ENCODE measurements at regions not wholly inside any gene's neighbourhood (a gene's known extent, or its start where the extent isn't known, plus 50 kb on each side); places are given as distances from the start of the nearest gene placed in this dataset.

GRCh38 chr6:144595266-144595665 is 310.1 kb downstream of the UTRN start:
- DNase-seq (no peak), ATAC-seq (ENCODE audit: low read depth) (no peak)
- no peak overlapping the region for H3K27ac ChIP-seq (ENCODE audit: low read length in 2 of 2)
- H4K20me1 ChIP-seq (ENCODE audit: control insufficient read depth, insufficient read depth, low read length, poor library complexity, severe bottlenecking): peaks cover 50% of the 10 kb centered on the region
- Mint-ChIP-seq H3K9me3 (ENCODE audit: insufficient read depth) (peaks cover 2% of the 10 kb centered on the region), H3K27ac (no peak overlapping the region), H3K27me3 (no peaks in the 10 kb centered on the region), H3K4me3 (no peak overlapping the region), H3K4me1 (peaks cover 6% of the 10 kb centered on the region)
- peaks cover 18% of the 10 kb centered on the region for H3K79me2 ChIP-seq (ENCODE audit: control insufficient read depth, insufficient read depth, low read length)
- no peak overlapping the region for H3K4me3 ChIP-seq (ENCODE audit: control extremely low read depth in 1 of 5, extremely low read depth in 1 of 5, insufficient read depth in 1 of 5, low read depth in 2 of 5, low read length in 4 of 5)
- no peak overlapping the region for H2AFZ ChIP-seq (ENCODE audit: insufficient read depth, low read depth, low read length, poor library complexity, severe bottlenecking)
- H3K4me1 ChIP-seq (ENCODE audit: control insufficient read depth in 2 of 2, insufficient read depth in 2 of 2, low read length in 2 of 2): no peaks in the 10 kb centered on the region
- no peak overlapping the region for H3K4me2 ChIP-seq (replicated peaks; ENCODE audit: low read depth, low read length, poor library complexity, severe bottlenecking)
- CTCF ChIA-PET: interaction anchor here (3.4 kb wide), 1 partner anchor 13 kb away, joined by 9 read pairs; no protein-coding TSS in a partner anchor
- intact Hi-C loops (cut with micrococcal nuclease): no loop called here
- TF ChIP-seq EZH2 (IDR thresholded peaks at IDR 0.05; ENCODE audit: borderline replicate concordance, insufficient read depth, low read depth, low read length, poor library complexity, severe bottlenecking): no peak
- TF ChIP-seq CTCF (IDR thresholded peaks at IDR 0.05): no peak
- peaks cover 9 to 16% of the 10 kb centered on the region in 2 experiments for H3K36me3 ChIP-seq (replicated peaks in 1 of 2; ENCODE audit: control extremely low read depth in 1 of 2, control insufficient read depth in 1 of 2, extremely low read depth in 1 of 2, insufficient read depth in 2 of 2, low read length in 1 of 2)
- POLR2A ChIA-PET: no interaction called here
- H3K9me3 ChIP-seq (ENCODE audit: control extremely low read depth in 1 of 3, control insufficient read depth in 2 of 3, insufficient read depth in 1 of 3, low read length in 2 of 3): no peaks in the 10 kb centered on the region
- WGBS (ENCODE audit: insufficient coverage): 100% methylated on average over 2 of the region's 3 CpGs
- no peak overlapping the region for H3K9ac ChIP-seq (ENCODE audit: low read length)
- H3K27me3 ChIP-seq (replicated peaks in 1 of 4; ENCODE audit: control extremely low read depth in 1 of 4, control insufficient read depth in 3 of 4, insufficient read depth in 4 of 4, low read length in 3 of 4): no peaks in the 10 kb centered on the region

- ATAC-seq (ENCODE audit: low read depth): no peak
Measured at GRCh38 chr6:144597511-144597910, 312.4 kb downstream of the UTRN start.

More at GRCh38 chr6:144597511-144597910, 312.4 kb downstream of the UTRN start:
- H3K4me1 ChIP-seq (ENCODE audit: control insufficient read depth in 2 of 2, insufficient read depth in 2 of 2, low read length in 2 of 2): no peaks in the 10 kb centered on the region
- TF ChIP-seq CTCF (IDR thresholded peaks at IDR 0.05) (no peak), EZH2 (IDR thresholded peaks at IDR 0.05; ENCODE audit: borderline replicate concordance, insufficient read depth, low read depth, low read length, poor library complexity, severe bottlenecking) (no peak)
- H3K9me3 ChIP-seq (ENCODE audit: control extremely low read depth in 1 of 3, control insufficient read depth in 2 of 3, insufficient read depth in 1 of 3, low read length in 2 of 3): peaks cover 0 to 1% (median 0%) of the 10 kb centered on the region in 3 donors
- H3K27me3 Mint-ChIP-seq: no peaks in the 10 kb centered on the region
- DNase-seq: no peak
- H3K27ac Mint-ChIP-seq: no peak overlapping the region
- no peak overlapping the region for H3K4me3 Mint-ChIP-seq
- H3K9me3 Mint-ChIP-seq (ENCODE audit: insufficient read depth): peaks cover 2% of the 10 kb centered on the region
- peaks cover 6% of the 10 kb centered on the region for H3K4me1 Mint-ChIP-seq
- peaks cover 13% of the 10 kb centered on the region for H3K79me2 ChIP-seq (ENCODE audit: control insufficient read depth, insufficient read depth, low read length)
- peaks cover 7 to 11% of the 10 kb centered on the region in 2 experiments for H3K36me3 ChIP-seq (replicated peaks in 1 of 2; ENCODE audit: control extremely low read depth in 1 of 2, control insufficient read depth in 1 of 2, extremely low read depth in 1 of 2, insufficient read depth in 2 of 2, low read length in 1 of 2)
- H2AFZ ChIP-seq (ENCODE audit: insufficient read depth, low read depth, low read length, poor library complexity, severe bottlenecking): no peak overlapping the region
- no peak overlapping the region for H3K9ac ChIP-seq (ENCODE audit: low read length)
- no peak overlapping the region for H3K4me2 ChIP-seq (replicated peaks; ENCODE audit: low read depth, low read length, poor library complexity, severe bottlenecking)
- ChIA-PET POLR2A (interaction anchor here (0.7 kb wide), 1 partner anchor 55 kb away, joined by 4 read pairs; no protein-coding TSS in a partner anchor), CTCF (interaction anchor here (0.6 to 3.4 kb wide), 3 partner anchors 12 to 1642 kb away, joined by 3 to 9 read pairs (median 5); no protein-coding TSS in a partner anchor)
- H3K4me3 ChIP-seq (ENCODE audit: control extremely low read depth in 1 of 5, extremely low read depth in 1 of 5, insufficient read depth in 1 of 5, low read depth in 2 of 5, low read length in 4 of 5): no peak overlapping the region
- H3K27me3 ChIP-seq (replicated peaks in 1 of 4; ENCODE audit: control extremely low read depth in 1 of 4, control insufficient read depth in 3 of 4, insufficient read depth in 4 of 4, low read length in 3 of 4): no peaks in the 10 kb centered on the region
- intact Hi-C loops (cut with micrococcal nuclease): no loop called here
- no peak overlapping the region for H3K27ac ChIP-seq (ENCODE audit: low read length in 2 of 2)
- H4K20me1 ChIP-seq (ENCODE audit: control insufficient read depth, insufficient read depth, low read length, poor library complexity, severe bottlenecking): peaks cover 35% of the 10 kb centered on the region
